Right kidney (tissue), 1 donor: ENCODE measurements at regions not wholly inside any gene's neighbourhood (a gene's known extent, or its start where the extent isn't known, plus 50 kb on each side); places are given as distances from the start of the nearest gene placed in this dataset.
"Not testable (repeated sequence)": the region's sequence is repeated elsewhere in the genome, so short reads cannot be mapped to it uniquely, and the experiment has no call there.

ENCODE experiments used
- DNase-seq: peaks from one replicate; pipeline ENCODE4 v3.0.0-alpha.2; 2016

DNA sequence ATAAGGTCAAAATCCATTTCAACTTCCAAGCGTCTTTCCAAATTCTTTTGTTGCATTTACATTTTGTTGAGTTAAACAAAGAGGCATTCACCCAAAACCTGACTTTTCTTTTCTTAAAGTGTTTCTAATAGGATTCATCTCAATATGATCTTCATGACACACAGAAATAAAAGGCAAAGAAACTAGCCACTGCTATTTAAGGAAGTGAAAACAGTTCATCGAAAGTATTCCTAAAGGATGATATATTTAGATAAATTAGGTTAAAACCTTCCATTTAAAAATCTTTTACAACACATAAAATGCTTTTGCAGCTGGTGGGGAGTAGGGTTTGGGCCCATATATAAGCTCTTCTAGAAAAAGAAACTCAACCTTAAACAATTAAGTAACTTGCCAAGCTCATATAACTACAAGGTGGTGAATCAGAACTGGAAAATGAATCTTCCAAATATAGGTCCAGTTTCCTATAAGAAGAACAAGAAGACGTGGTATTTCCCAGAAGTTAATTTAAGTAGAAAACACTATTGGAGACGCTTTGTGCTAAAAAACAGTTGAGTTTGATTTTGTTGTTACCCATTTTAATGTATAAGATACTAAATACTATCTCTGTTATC, 336.0 kb upstream of the HNRNPA3 start:
- no peak for DNase-seq

DNA sequence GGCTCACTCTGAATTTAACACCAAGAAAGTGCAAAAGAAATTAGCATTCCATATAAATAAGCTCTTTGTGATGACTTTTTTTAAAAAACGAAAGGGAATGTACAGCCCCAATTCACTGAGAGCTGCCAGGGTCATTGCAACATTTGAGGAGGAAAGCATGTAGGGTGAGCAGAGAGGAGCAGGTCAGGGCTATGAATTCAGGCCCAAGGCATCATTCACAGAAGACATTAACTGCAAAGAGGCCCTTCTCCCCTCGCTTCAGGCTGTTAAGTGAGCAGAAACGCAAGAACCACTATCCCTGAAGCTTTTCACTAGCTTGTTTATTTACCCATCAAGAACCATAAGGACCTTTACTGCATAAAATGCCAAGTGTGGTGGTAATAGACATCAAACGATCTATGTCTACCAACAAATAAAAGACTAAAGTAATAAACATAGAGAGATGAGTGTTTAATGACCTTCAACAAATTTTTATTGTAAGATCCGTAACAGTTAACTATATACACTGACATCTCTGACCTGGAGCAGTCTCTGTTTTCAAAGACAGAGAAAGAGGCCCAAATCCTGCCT, 333.1 kb upstream of the HNRNPA3 start:
- DNase-seq, result no peak

DNA sequence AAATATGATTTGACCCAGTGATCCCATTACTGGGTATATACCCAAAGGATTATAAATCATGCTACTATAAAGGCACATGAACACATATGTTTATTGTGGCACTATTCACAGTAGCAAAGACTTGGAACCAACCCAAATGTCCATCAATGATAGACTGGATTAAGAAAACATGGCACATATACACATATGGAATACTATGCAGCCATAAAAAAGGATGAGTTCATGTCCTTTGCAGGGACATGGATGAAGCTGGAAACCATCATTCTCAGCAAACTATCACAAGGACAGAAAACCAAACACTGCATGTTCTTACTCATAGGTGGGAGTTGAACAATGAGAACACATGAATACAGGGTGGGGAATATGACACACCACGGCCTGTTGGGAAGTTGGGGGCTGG, 330.5 kb upstream of the HNRNPA3 start:
- not testable (repeated sequence) for DNase-seq

DNA sequence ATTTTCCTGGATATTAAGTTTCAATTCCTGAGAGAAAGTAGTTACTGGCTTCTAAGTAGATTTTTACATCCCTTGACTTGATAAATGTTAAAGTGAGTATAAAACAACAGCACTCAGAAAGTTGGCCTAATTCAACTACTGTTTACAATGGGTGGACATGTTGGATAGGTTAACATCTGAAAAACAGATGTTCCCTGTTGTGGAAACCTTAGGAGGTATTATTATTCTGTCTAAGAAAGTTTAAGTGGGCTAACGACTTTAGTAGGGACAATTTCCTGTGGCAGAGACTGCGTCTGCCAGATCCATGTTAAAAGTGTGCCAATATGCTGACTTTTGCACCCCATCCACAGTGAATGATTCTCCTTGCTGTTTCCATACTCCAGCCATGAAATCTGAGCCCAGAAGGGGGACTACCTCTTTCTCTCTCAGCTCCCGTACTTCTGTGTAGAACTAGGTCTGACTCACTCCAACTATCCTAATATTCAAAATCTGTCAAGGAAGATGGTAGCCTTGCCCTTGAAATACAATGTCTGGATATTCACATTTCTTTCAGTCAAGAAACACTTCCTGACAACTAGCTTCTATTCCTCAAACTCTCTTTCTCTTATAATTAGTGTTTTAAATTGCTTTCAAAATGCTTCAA, 327.5 kb upstream of the HNRNPA3 start:
- no peak for DNase-seq

DNA sequence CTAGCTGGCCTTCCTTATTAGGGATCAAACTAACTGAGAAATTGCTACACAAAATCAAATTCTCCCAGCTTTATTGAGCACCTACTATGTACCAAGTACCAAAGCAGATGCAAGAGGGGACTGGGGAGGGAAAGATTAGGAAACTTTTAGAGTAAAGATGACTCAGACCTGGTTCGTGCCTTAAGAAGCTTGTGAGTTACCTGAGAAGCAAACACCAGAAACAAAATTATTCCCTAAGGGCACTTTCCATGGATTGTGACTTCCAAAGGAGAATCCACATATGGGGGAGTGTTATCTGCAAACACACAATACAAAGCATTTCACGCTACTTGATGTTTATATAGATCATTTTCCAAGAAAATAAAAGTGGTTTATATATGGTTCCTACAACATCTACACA, 326.9 kb upstream of the HNRNPA3 start:
- DNase-seq, result no peak

DNA sequence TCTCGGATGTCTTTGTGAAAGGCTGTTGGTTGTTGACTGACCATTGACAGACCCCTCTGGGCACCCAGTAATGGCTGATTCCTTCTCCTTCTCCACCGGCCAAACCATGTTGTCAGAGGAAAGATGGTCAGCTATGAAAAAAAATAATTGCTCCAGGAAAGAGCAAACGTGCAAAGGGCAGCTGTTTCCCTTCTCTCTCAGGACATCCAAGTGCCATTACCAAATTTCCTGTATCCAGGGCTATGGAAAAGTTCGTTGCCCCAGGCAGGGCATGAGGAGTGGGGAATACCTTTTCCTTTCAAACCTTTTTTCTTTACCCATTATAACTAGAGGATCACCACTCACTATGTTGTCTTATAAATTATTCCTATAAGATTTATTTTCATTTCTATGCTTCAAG, 321.5 kb upstream of the HNRNPA3 start:
- no peak for DNase-seq

DNA sequence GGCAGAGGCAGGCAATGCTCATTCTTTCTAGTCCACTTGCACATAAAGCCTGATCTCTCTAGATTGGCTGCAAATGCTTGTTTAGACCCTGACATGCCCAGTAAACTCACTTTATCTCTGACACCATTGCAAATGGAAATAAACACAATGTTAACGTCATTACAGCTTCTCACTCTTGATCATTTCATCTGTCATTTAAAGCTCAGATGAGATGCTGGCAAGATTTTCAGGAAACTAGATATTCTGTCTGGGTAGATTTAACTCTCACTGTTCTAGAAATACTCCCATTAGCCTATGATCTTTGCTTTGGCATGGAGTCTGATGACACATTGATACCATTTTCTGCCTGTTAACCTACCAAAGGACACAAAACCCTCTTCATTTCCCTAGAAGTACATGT, 320.7 kb upstream of the HNRNPA3 start:
- DNase-seq, result no peak

DNA sequence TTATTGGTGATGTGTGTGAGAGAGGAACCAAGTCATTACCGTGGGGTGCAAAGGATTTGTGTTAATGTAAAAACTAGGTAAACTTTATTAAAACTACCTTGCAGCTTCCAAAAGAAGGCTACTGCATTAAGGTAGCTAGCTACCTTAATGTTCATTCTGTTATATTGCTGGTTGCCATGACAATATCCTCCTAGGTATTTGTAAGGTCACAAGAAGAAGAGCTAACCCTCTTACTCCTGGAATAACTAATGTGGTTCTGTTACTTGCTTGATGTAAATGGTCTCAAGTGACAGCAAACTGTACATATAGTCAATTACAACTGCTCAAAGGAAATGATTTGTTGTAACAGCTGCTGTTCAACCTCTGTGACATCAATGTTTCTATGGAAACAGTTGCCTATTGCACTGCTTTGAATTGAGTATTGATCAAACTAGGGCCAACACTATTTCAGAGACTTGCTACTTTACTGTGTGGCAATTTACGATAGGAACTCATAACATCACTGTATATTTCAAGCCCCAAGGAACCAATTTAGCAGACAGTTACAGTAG, 319.8 kb upstream of the HNRNPA3 start:
- DNase-seq, result no peak

DNA sequence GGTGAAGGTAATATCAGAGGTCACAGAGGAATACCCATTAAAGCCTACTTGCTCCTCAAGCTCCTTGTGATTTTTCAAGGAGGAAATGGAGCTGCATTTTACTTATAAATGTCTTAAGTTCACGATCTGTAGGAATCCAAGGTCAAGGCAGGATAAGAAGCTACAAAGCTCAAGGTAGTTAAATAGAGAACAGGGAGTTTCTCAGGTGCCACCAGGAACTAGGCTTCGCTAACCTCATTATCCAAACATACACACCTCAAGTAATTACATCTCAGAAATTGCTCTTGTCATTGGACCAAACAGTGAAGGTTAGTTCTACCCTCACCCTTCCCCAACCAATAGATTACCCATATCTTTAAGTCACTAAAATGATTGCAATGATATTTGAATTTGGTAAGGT, 317.4 kb upstream of the HNRNPA3 start:
- DNase-seq, result no peak

DNA sequence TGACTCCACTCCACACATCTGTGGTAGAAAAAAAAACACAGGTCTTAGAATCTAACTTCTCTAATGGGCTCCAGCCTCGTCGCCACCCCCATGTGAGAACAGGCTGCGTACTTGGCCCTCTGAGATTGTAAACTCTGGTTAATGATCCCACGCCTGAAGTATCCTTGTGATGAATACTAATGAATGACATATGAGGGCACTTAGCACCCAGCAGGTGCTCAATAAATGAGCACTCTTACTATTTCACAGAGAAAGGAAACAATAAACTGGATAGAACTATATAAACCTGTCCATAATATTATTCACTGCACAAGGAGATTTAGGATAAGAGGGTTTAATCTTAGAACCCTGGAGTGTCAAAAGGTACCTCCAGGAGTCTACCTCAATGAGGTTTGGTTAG, 310.1 kb upstream of the HNRNPA3 start:
- DNase-seq, result no peak

DNA sequence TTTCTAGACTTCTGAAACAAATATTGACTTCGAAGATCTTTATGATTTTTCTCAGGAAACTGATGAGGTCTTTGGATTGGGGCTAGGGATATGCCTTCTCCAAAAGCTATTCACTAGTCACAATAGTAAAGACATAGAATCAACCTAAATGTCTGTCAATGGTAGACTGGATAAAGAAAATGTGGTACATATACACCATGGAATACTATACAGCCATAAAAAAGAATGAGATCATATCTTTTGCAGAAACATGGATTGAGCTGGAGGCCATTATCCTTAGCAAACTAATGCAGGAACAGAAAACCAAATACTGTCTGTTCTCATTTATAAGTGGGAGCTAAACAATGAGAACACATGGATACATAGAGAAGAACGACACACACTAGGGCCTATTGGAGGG, 308.5 kb upstream of the HNRNPA3 start:
- DNase-seq, result not testable (repeated sequence)

DNA sequence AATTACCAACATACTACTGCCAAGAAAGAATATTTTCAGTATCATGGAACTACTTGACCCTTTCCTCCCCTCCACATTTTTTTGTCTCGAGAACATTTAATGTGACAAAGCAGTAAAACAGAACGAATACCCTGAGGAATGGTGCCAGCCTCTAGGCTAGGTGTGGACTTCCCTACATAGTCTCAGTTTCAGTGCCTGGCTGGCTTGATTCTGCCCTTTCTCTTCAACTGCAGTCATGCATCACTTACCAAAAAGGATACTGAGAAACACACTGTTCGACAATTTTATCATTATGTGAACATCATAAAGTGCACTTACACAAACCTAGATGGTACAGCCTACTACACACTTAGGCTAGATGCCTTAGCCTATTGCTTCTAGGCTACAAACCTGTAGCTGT, 305.3 kb upstream of the HNRNPA3 start:
- DNase-seq, result no peak

DNA sequence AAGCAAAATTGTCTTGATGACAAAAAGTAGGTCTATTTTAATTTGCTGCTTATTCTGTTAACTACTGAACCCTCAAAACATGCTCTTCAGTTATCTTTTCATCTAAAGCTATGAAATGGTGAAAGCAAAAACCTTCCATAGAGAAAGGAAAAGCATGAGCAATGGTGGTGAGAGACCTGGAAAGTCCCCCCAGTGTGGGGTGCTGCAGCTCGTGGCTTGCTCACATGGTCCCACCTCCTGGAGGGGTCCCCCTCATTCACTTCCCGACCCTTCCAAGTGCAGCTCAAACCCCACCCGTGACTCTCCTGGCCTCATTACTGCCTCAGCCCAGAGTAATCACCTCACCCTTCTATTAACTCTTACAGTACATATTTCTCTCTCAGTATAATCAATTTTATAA, 301.8 kb upstream of the HNRNPA3 start:
- no peak for DNase-seq

DNA sequence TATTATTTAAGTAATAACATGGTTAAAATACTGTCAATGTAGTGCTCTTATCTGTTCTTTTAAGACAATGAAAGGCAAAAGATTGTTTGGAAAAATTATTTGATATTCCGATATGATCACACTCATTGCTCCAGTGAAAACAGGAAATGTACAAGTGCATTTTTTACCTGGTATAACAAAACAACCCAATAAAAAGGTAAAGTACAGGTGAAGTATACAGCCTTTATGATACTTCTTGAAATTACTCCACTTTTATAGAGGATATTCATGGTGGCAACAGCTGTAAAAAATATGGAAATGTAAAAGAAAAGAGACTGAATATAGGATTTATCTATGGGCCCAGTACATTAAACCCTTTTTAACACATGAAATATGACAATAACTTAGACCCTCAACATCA, 298.6 kb upstream of the HNRNPA3 start:
- DNase-seq, result no peak

DNA sequence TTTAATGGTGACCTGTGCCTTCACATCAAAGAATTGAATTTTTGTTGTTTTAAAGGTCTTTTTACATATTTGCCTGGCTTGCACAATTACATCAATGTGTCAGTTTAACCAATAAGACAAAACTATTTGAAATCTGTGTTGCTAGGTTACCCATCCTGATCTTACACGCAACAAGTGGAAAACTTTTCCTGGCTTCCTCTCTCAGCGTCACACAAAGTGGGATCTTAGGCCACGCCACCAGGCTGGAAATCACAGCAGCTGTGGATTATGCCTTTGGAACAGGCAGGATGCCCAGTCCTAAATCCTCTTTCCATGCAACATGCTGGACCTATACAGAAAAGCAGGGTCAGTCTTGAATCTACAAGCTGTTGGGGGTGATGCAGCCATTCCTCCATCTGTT, 298.2 kb upstream of the HNRNPA3 start:
- no peak for DNase-seq

DNA sequence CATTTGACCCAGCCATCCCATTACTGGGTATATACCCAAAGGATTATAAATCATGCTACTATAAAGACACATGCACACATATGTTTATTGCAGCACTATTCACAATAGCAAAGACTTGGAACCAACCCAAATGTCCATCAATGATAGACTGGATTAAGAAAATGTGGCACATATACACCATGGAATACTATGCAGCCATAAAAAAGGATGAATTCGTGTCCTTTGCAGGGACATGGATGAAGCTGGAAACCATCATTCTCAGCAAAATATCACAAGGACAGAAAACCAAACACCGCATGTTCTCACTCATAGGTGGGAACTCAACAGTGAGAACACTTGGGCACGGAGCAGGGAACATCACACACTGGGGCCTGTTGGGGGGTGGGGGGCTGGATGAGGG, 290.0 kb upstream of the HNRNPA3 start:
- not testable (repeated sequence) for DNase-seq

DNA sequence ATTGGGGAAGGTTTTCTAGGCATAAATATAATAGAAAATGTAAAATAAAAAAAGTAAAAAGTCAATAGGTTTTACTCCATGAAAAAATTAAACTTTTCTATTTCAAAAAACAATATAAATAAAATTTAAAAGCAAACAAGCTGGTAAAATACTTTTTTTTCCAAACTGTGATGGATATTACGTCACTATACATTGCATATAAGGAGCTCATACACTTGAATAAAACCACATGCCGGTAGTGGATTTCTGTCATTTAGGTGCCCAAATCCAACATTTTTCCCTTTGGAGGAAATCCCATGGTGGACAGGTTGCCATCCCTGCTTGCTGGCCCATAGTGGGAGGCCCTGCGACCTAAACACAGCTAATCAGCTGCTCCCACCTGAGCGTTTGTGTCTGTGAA, 289.4 kb upstream of the HNRNPA3 start:
- no peak for DNase-seq

DNA sequence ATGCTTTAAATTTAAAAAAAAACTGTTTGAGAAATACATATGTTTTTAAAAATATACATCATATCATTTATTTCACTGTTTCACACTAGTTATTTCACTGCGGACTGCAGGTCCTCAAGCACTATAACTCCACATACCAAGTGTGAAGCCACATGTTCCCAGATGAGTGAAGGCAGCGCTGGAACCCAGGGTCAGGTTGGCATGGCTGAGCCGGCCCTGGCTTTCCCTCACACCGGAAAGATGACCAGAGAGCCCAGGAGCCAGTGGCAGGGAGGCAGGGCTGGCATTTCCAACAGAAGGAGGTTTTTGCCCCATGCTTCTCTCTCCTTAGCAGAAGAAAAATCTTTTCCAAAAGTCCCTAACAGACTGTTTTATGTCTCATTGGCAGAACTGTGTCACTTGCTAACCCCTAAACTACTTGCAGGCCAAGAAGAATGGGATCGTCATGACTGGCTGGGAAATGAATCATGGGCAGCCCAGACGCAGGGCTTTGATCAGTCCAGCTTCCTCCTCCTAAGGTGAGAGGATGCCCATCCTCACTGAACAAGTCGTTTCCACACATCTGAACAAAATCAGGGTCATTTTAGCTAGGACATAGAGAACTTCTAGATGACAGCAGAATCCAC, 287.6 kb upstream of the HNRNPA3 start:
- no peak for DNase-seq

DNA sequence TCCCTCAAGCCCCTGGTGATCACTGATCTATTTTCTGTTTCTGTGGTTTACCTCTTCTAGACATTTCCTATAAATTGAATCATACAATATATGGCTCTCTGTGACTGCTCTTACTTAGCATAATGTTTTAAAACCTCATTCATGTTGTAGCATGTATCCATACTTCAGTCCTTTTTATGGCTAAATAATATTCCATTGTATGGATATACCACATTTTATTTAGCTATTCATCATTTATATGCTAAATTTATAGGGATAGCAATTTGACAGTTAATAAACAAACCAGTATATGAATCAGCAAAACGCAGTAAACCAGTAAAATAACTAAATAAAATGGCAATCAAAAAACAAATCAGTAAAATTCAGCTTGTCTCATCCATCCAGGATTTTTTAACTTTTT, 286.1 kb upstream of the HNRNPA3 start:
- no peak for DNase-seq

DNA sequence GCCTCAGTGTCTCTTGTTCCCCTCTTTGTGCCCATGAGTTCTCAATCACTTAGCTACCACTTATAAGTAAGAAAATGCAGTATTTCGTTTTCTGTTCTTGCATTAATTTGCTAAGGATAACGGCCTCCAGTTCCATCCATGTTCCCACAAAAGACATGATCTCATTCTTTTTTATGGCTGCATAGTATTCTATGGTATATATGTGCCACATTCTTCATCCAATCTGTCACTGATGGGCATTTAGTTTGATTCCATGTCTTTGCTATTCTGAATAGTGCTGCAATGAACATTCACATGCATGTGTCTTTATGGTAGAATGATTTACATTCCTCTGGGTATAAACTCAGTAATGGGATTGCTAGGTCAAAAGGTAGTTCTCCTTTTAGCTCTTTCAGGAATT, 283.2 kb upstream of the HNRNPA3 start:
- DNase-seq, result not testable (repeated sequence)

DNA sequence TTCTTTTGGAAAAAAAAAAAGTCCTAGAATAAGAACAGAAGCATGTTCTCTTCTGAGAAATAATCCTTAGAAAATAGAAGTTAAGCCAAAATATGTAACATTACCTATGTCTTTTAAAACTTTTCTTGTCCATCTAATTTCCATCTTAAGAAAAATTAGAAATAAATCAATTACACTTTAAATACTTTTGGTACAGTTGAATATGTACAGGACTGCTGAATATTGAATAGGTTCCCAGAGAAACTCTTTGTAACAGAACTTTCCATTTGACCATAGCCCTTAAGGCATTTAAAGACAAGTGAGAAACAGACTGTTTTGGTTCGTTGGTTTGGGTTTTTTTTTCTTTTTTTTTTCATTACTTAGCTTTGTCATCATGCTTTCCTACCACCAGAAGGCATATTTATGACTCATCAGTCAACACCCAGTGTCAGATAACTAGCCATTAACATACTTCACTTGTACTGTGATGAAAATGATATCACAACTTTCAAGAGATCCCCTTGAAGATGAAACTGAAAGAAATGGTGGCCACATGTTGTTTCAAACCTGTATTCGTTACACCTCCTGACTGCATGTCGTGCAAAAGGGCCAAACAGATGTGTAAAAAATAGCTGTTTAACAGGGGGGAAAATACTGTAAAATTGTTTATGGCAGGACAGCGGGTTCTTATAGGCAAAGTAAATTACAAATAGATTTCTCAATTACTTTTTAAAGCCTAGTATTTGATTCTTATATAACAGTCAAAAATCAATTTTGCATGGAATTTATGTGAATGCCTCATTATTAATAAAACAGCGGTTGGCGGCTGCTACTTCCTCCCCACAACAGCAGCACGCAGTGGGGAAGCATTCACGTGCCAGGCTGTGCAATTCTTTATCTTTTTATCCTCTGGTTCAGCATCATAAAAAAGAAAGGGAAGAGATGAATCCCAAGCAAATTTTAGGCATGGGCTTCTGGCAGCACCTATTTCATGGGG, 280.7 kb upstream of the HNRNPA3 start:
- DNase-seq, result no peak

DNA sequence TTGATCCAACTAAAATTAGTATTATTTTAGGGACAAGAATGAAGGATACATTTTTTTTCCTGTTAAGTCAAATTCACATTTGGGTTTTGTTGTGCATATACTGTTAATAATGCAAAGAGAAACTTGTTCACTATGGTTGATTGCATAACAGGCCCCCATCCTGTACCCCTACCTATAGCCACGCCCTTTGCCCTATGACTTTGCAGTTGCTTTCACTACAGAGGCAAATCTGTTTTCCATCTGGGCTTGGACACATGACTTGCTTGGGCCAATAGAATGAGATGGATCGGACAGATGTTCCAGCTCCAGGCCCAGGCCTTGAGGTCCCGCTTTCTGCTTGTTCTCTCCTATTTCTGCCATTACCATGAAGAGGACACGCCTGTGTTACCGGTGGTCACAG, 278.5 kb upstream of the HNRNPA3 start:
- DNase-seq, result no peak
